ENCODE measurements at regions not wholly inside any gene's neighbourhood (a gene's known extent, or its start where the extent isn't known, plus 50 kb on each side); places are given as distances from the start of the nearest gene placed in this dataset.

- TF ChIP-seq POLR2AphosphoS5 (IDR thresholded peaks at IDR 0.05) = no peak
- TF ChIP-seq, protein P1, sequence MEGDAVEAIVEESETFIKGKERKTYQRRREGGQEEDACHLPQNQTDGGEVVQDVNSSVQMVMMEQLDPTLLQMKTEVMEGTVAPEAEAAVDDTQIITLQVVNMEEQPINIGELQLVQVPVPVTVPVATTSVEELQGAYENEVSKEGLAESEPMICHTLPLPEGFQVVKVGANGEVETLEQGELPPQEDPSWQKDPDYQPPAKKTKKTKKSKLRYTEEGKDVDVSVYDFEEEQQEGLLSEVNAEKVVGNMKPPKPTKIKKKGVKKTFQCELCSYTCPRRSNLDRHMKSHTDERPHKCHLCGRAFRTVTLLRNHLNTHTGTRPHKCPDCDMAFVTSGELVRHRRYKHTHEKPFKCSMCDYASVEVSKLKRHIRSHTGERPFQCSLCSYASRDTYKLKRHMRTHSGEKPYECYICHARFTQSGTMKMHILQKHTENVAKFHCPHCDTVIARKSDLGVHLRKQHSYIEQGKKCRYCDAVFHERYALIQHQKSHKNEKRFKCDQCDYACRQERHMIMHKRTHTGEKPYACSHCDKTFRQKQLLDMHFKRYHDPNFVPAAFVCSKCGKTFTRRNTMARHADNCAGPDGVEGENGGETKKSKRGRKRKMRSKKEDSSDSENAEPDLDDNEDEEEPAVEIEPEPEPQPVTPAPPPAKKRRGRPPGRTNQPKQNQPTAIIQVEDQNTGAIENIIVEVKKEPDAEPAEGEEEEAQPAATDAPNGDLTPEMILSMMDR (IDR thresholded peaks at IDR 0.05) = no peak
- no peak for TF ChIP-seq POLR2A (IDR thresholded peaks at IDR 0.05)
Measured at GRCh38 chr7:37516664-37517063, 68.0 kb upstream of the ELMO1 start.

Data from sigmoid colon (tissue), 4 donors.